ENCODE measurements at regions not wholly inside any gene's neighbourhood (a gene's known extent, or its start where the extent isn't known, plus 50 kb on each side); places are given as distances from the start of the nearest gene placed in this dataset.

GRCh38 chr21:9763807-9764206 is 757.6 kb upstream of the TPTE start:
- TF ChIP-seq CTCF (IDR thresholded peaks at IDR 0.05) (no peak), POLR2A (IDR thresholded peaks at IDR 0.05) (no peak)
